ENCODE measurements at regions not wholly inside any gene's neighbourhood (a gene's known extent, or its start where the extent isn't known, plus 50 kb on each side); places are given as distances from the start of the nearest gene placed in this dataset.

DNA sequence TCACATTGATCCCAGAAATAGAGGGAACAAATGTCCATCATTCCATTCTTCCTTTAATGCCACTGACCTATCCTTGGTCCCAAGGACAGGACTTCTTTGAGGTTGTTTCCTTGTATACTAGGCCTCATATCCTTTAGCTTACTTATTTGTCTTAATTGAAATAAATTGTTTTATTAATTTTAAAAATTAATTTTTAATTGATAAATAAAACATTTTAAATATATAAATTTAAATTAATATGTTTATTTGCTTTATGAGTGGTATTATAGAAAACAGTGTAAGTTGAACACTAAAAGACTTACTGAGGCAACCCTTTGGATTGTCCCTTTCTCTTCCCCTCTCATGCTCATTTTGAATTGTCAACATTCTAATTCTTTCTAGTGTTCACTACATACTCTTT is 556.9 kb upstream of the NUDT12 start:
- CTCF ChIA-PET, result interaction anchor here (0.6 to 0.7 kb wide), 2 partner anchors 252 to 383 kb away, joined by 3 to 5 read pairs; no protein-coding TSS in a partner anchor
- no peaks in the 10 kb centered on the region for H3K27me3 Mint-ChIP-seq (ENCODE audit: insufficient read depth, unreplicated experiment)
- H3K27ac Mint-ChIP-seq (ENCODE audit: low read depth, unreplicated experiment), result no peak overlapping the region
- no peaks in the 10 kb centered on the region for H3K4me1 Mint-ChIP-seq (ENCODE audit: insufficient read depth, unreplicated experiment)
- TF ChIP-seq, protein P1, sequence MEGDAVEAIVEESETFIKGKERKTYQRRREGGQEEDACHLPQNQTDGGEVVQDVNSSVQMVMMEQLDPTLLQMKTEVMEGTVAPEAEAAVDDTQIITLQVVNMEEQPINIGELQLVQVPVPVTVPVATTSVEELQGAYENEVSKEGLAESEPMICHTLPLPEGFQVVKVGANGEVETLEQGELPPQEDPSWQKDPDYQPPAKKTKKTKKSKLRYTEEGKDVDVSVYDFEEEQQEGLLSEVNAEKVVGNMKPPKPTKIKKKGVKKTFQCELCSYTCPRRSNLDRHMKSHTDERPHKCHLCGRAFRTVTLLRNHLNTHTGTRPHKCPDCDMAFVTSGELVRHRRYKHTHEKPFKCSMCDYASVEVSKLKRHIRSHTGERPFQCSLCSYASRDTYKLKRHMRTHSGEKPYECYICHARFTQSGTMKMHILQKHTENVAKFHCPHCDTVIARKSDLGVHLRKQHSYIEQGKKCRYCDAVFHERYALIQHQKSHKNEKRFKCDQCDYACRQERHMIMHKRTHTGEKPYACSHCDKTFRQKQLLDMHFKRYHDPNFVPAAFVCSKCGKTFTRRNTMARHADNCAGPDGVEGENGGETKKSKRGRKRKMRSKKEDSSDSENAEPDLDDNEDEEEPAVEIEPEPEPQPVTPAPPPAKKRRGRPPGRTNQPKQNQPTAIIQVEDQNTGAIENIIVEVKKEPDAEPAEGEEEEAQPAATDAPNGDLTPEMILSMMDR (IDR thresholded peaks at IDR 0.05; ENCODE audit: unreplicated experiment), result no peak
- no TSS peak for BruUV-seq (replicated peaks)
- H3K9me3 Mint-ChIP-seq (ENCODE audit: unreplicated experiment), result no peaks in the 10 kb centered on the region
- no peak for DNase-seq (ENCODE audit: unreplicated experiment)
- H3K36me3 Mint-ChIP-seq (ENCODE audit: insufficient read depth, unreplicated experiment), result no peaks in the 10 kb centered on the region
- intact Hi-C loops (cut with micrococcal nuclease), result no loop called here
- H3K4me3 Mint-ChIP-seq (ENCODE audit: unreplicated experiment), result no peak overlapping the region
- POLR2A ChIA-PET, result no interaction called here

DNA sequence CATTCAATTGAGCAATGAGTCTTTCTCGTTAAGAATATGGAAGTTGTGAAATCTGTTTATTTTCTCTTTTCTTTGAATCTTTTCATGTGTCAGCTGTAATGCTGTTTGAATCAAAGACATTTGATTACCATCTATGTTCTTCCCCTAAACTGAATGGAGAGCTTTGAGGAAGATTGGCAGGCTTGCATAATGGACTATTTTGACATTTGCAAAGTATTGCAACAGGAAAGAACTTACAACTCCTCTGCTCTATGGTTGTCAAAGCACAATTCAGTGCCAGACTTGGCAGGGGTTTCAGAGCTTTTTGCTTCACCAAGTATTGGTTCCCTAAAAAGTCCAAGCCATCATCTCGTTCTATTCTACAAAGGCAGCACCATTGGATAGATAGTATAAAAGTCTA is 549.0 kb upstream of the NUDT12 start:
- no peak overlapping the region for H3K4me3 Mint-ChIP-seq (ENCODE audit: unreplicated experiment)

DNA sequence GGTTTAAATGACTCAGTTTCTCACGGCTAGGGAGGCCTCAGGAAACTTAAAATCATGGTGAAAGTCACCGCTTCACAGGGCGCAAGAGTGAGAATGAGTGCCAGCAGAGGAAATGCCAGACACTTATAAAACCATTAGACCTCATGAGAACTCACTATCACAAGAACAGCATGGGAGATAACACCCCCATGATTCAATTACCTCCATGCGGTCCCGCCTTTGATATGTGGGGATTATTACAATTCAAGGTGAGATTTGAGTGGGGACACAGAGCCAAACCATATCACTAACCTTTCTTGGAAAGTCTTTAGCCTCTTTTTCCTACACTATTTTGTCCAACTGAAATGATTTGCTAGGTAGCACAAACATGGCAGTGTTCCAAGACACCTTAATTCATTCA is 533.9 kb upstream of the NUDT12 start:
- H3K36me3 Mint-ChIP-seq (ENCODE audit: insufficient read depth, unreplicated experiment), result no peaks in the 10 kb centered on the region
- H3K4me3 Mint-ChIP-seq (ENCODE audit: unreplicated experiment), result no peak overlapping the region
- BruUV-seq (replicated peaks), result no TSS peak
- H3K9me3 Mint-ChIP-seq (ENCODE audit: unreplicated experiment), result peaks cover 6% of the 10 kb centered on the region
- ChIA-PET CTCF (no interaction called here), POLR2A (no interaction called here)
- intact Hi-C loops (cut with micrococcal nuclease), result no loop called here
- no peak overlapping the region for H3K27ac Mint-ChIP-seq (ENCODE audit: low read depth, unreplicated experiment)
- DNase-seq (ENCODE audit: unreplicated experiment), result no peak
- TF ChIP-seq, protein P1 (IDR thresholded peaks at IDR 0.05; ENCODE audit: unreplicated experiment), result no peak
- no peaks in the 10 kb centered on the region for H3K4me1 Mint-ChIP-seq (ENCODE audit: insufficient read depth, unreplicated experiment)
- H3K27me3 Mint-ChIP-seq (ENCODE audit: insufficient read depth, unreplicated experiment), result no peaks in the 10 kb centered on the region

More for the DNA sequence above, 549.0 kb upstream of the NUDT12 start:
- intact Hi-C loops (cut with micrococcal nuclease), result no loop called here
- ChIA-PET POLR2A (no interaction called here), CTCF (no interaction called here)
- BruUV-seq (replicated peaks), result no TSS peak
- DNase-seq (ENCODE audit: unreplicated experiment), result peak; percentile 27
- Mint-ChIP-seq H3K27me3 (ENCODE audit: insufficient read depth, unreplicated experiment) (no peaks in the 10 kb centered on the region), H3K36me3 (ENCODE audit: insufficient read depth, unreplicated experiment) (no peaks in the 10 kb centered on the region), H3K27ac (ENCODE audit: low read depth, unreplicated experiment) (no peak overlapping the region), H3K4me1 (ENCODE audit: insufficient read depth, unreplicated experiment) (no peaks in the 10 kb centered on the region), H3K9me3 (ENCODE audit: unreplicated experiment) (peaks cover 10% of the 10 kb centered on the region)
- TF ChIP-seq, protein P1 (IDR thresholded peaks at IDR 0.05; ENCODE audit: unreplicated experiment), result no peak

GRCh38 chr5:104095527-104095926 is 532.9 kb upstream of the NUDT12 start:
- Mint-ChIP-seq H3K36me3 (ENCODE audit: insufficient read depth, unreplicated experiment) (no peaks in the 10 kb centered on the region), H3K27me3 (ENCODE audit: insufficient read depth, unreplicated experiment) (no peaks in the 10 kb centered on the region), H3K27ac (ENCODE audit: low read depth, unreplicated experiment) (no peak overlapping the region), H3K9me3 (ENCODE audit: unreplicated experiment) (peaks cover 6% of the 10 kb centered on the region), H3K4me3 (ENCODE audit: unreplicated experiment) (no peak overlapping the region), H3K4me1 (ENCODE audit: insufficient read depth, unreplicated experiment) (no peaks in the 10 kb centered on the region)
- POLR2A ChIA-PET, result no interaction called here
- intact Hi-C loops (cut with micrococcal nuclease), result no loop called here
- no peak for DNase-seq (ENCODE audit: unreplicated experiment)
- BruUV-seq (replicated peaks), result no TSS peak
- TF ChIP-seq, protein P1 (IDR thresholded peaks at IDR 0.05; ENCODE audit: unreplicated experiment), result no peak
- CTCF ChIA-PET, result no interaction called here

Measured in MCF 10A (cell line).